ENCODE measurements at regions not wholly inside any gene's neighbourhood (a gene's known extent, or its start where the extent isn't known, plus 50 kb on each side); places are given as distances from the start of the nearest gene placed in this dataset.

- no peak for TF ChIP-seq GLIS2 (tag by site-specific recombination; IDR thresholded peaks at IDR 0.05)
- no peak for TF ChIP-seq ZNF202 (tag by site-specific recombination; IDR thresholded peaks at IDR 0.05; ENCODE audit: borderline replicate concordance)
- TF ChIP-seq ZBTB21 (tag by site-specific recombination; IDR thresholded peaks at IDR 0.05) = no peak
- no peak for TF ChIP-seq ZBTB7A (tag by site-specific recombination; IDR thresholded peaks at IDR 0.05; ENCODE audit: low read depth)
- TF ChIP-seq ZNF223 (tag by site-specific recombination; IDR thresholded peaks at IDR 0.05) = no peak
- TF ChIP-seq ZNF121 (tag by site-specific recombination; IDR thresholded peaks at IDR 0.05) = no peak
- no peak for TF ChIP-seq ZBTB8A (tag by site-specific recombination; IDR thresholded peaks at IDR 0.05)
Measured at GRCh38 chrX:42540146-42540545, 237.8 kb downstream of the PPP1R2C start (continued).

GRCh38 chrX:42538405-42538804 lies 239.6 kb downstream of the PPP1R2C start:
- H3K9me3 ChIP-seq (ENCODE audit: control insufficient read depth, insufficient read depth, low read depth, low read length) = no peaks in the 10 kb centered on the region
- no peak overlapping the region for H3K4me3 ChIP-seq (ENCODE audit: low read depth, low read length)
- no peak overlapping the region for H3K27ac ChIP-seq (ENCODE audit: extremely low read depth, low read depth, low read length)
- TF ChIP-seq HIC1 (tag by site-specific recombination; IDR thresholded peaks at IDR 0.05) (no peak), OVOL3 (tag by site-specific recombination; IDR thresholded peaks at IDR 0.05) (no peak), ZNF747 (tag by site-specific recombination; IDR thresholded peaks at IDR 0.05) (no peak), ZNF530 (tag by site-specific recombination; IDR thresholded peaks at IDR 0.05; ENCODE audit: low read depth) (no peak), ZNF184 (tag by site-specific recombination; IDR thresholded peaks at IDR 0.05) (no peak), ZNF426 (tag by site-specific recombination; IDR thresholded peaks at IDR 0.05) (no peak), ZNF23 (tag by site-specific recombination; IDR thresholded peaks at IDR 0.05; ENCODE audit: borderline replicate concordance) (no peak), ZNF785 (tag by site-specific recombination; IDR thresholded peaks at IDR 0.05) (no peak), YY2 (tag by site-specific recombination; IDR thresholded peaks at IDR 0.05) (no peak)
- ChIA-PET CTCF (interaction anchor here (1.0 kb wide), 1 partner anchor 247 kb away, joined by 4 read pairs; no protein-coding TSS in a partner anchor), POLR2A (no interaction called here)
- H3K4me1 ChIP-seq (ENCODE audit: control insufficient read depth, insufficient read depth, low read length) = no peaks in the 10 kb centered on the region
- no peaks in the 10 kb centered on the region for H3K36me3 ChIP-seq (ENCODE audit: control insufficient read depth in 2 of 2, insufficient read depth in 1 of 2, low read length in 2 of 2)

DNA sequence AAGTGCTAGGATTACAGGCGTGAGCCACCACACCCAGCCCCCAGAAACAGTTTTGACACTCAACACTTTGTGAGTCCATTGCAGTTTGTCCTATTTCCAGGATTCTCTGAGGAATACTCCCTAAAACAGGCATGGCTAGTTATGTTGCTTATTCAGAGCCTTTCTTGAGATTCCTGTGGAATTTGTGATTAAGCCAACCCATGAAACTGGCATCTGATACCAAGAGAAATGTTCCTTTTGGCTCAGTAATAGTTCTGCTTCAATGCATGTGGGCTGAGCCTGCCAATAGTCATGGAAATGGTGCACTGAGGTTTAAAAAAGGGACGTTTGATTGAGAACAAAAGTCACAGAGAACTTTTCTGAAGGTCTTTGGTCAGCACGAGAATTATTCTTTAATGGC lies 241.7 kb downstream of the PPP1R2C start:
- CTCF ChIA-PET = interaction anchor here (0.6 kb wide), 1 partner anchor 465 kb away, joined by 3 read pairs; no protein-coding TSS in a partner anchor
- no peaks in the 10 kb centered on the region for H3K36me3 ChIP-seq (ENCODE audit: control insufficient read depth in 2 of 2, insufficient read depth in 1 of 2, low read length in 2 of 2)
- H3K27ac ChIP-seq (ENCODE audit: extremely low read depth, low read depth, low read length) = no peak overlapping the region
- POLR2A ChIA-PET = no interaction called here
- H3K9me3 ChIP-seq (ENCODE audit: control insufficient read depth, insufficient read depth, low read depth, low read length) = no peaks in the 10 kb centered on the region
- no peaks in the 10 kb centered on the region for H3K4me1 ChIP-seq (ENCODE audit: control insufficient read depth, insufficient read depth, low read length)
- no peak overlapping the region for H3K4me3 ChIP-seq (ENCODE audit: low read depth, low read length)
- TF ChIP-seq, protein P1, sequence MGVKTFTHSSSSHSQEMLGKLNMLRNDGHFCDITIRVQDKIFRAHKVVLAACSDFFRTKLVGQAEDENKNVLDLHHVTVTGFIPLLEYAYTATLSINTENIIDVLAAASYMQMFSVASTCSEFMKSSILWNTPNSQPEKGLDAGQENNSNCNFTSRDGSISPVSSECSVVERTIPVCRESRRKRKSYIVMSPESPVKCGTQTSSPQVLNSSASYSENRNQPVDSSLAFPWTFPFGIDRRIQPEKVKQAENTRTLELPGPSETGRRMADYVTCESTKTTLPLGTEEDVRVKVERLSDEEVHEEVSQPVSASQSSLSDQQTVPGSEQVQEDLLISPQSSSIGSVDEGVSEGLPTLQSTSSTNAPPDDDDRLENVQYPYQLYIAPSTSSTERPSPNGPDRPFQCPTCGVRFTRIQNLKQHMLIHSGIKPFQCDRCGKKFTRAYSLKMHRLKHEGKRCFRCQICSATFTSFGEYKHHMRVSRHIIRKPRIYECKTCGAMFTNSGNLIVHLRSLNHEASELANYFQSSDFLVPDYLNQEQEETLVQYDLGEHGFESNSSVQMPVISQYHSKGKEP (tag by site-specific recombination; IDR thresholded peaks at IDR 0.05) = no peak
- no peak for TF ChIP-seq MYNN (tag by site-specific recombination; IDR thresholded peaks at IDR 0.05; ENCODE audit: borderline replicate concordance)
- TF ChIP-seq ZNF157 (tag by site-specific recombination; IDR thresholded peaks at IDR 0.05) = no peak
- no peak for TF ChIP-seq BCL6B (tag by site-specific recombination; IDR thresholded peaks at IDR 0.05)
- TF ChIP-seq OVOL3 (tag by site-specific recombination; IDR thresholded peaks at IDR 0.05) = no peak
- TF ChIP-seq GLI2 (tag by site-specific recombination; IDR thresholded peaks at IDR 0.05; ENCODE audit: borderline replicate concordance, low read depth) = no peak
- no peak for TF ChIP-seq ZNF629 (tag by site-specific recombination; IDR thresholded peaks at IDR 0.05)
- no peak for TF ChIP-seq SETDB1 (IDR thresholded peaks at IDR 0.05; ENCODE audit: insufficient read length, low read length)
- TF ChIP-seq, protein P2, sequence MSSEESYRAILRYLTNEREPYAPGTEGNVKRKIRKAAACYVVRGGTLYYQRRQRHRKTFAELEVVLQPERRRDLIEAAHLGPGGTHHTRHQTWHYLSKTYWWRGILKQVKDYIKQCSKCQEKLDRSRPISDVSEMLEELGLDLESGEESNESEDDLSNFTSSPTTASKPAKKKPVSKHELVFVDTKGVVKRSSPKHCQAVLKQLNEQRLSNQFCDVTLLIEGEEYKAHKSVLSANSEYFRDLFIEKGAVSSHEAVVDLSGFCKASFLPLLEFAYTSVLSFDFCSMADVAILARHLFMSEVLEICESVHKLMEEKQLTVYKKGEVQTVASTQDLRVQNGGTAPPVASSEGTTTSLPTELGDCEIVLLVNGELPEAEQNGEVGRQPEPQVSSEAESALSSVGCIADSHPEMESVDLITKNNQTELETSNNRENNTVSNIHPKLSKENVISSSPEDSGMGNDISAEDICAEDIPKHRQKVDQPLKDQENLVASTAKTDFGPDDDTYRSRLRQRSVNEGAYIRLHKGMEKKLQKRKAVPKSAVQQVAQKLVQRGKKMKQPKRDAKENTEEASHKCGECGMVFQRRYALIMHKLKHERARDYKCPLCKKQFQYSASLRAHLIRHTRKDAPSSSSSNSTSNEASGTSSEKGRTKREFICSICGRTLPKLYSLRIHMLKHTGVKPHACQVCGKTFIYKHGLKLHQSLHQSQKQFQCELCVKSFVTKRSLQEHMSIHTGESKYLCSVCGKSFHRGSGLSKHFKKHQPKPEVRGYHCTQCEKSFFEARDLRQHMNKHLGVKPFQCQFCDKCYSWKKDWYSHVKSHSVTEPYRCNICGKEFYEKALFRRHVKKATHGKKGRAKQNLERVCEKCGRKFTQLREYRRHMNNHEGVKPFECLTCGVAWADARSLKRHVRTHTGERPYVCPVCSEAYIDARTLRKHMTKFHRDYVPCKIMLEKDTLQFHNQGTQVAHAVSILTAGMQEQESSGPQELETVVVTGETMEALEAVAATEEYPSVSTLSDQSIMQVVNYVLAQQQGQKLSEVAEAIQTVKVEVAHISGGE (tag by site-specific recombination; conservative IDR thresholded peaks at IDR 0.05; ENCODE audit: low read depth) = no peak
- TF ChIP-seq ZNF423 (tag by site-specific recombination; IDR thresholded peaks at IDR 0.05) = no peak
- TF ChIP-seq, protein P3, sequence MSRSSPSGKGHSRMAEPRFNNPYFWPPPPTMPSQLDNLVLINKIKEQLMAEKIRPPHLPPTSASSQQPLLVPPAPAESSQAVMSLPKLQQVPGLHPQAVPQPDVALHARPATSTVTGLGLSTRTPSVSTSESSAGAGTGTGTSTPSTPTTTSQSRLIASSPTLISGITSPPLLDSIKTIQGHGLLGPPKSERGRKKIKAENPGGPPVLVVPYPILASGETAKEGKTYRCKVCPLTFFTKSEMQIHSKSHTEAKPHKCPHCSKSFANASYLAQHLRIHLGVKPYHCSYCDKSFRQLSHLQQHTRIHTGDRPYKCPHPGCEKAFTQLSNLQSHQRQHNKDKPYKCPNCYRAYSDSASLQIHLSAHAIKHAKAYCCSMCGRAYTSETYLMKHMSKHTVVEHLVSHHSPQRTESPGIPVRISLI (tag by site-specific recombination; IDR thresholded peaks at IDR 0.05) = no peak

All from HEK293 (cell line).